Left hindlimb (tissue), 1 donor: ENCODE measurements at regions not wholly inside any gene's neighbourhood (a gene's known extent, or its start where the extent isn't known, plus 50 kb on each side); places are given as distances from the start of the nearest gene placed in this dataset.
"Not testable (repeated sequence)": the region's sequence is repeated elsewhere in the genome, so short reads cannot be mapped to it uniquely, and the experiment has no call there.

Experiments used
- DNase-seq: peaks from one replicate; pipeline ENCODE4 v3.0.0-alpha.2; 2018

DNA sequence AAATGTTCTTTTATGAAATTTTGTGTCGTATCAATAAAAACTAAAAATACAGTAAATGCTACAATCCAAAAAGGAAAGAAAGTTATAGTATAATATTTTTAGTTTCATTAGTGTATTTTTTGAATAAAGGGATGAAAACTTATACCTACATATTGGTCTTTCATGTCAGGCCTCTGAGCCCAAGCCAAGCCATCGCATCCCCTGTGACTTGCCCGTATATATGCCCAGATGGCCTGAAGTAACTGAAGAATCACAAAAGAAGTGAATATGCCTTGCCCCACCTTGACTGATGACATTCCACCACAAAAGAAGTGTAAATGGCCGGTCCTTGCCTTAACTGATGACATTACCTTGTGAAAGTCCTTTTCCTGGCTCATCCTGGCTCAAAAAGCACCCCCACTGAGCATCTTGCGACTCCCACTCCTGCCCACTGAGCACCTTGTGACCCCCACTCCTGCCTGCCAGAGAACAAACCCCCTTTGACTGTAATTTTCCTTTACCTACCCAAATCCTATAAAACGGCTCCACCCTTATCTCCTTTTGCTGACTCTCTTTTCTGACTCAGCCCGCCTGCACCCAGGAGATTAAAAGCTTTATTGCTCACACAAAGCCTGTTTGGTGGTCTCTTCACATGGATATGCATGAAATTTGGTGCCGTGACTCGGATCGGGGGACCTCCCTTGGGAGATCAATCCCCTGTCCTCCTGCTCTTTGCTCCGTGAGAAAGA, 108.2 kb upstream of the PELI1 start:
- DNase-seq = not testable (repeated sequence)

DNA sequence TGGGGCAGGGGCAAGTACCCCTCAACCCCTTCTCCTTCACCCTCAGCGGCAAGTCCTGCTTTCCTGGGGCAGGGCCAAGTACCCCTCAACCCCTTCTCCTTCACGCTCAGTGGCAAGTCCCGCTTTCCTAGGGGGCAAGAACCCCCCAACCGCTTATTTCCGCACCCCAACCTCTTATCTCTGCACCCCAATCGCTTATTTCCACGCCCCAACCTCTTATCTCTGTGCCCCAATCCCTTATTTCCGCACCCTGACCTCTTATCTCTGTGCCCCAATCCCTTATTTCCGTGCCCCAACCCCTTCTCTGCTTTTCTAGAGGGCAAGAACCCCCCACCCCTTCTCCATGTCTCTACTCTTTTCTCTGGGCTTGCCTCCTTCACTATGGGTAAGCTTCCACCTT, 109.2 kb upstream of the PELI1 start:
- DNase-seq = not testable (repeated sequence)

DNA sequence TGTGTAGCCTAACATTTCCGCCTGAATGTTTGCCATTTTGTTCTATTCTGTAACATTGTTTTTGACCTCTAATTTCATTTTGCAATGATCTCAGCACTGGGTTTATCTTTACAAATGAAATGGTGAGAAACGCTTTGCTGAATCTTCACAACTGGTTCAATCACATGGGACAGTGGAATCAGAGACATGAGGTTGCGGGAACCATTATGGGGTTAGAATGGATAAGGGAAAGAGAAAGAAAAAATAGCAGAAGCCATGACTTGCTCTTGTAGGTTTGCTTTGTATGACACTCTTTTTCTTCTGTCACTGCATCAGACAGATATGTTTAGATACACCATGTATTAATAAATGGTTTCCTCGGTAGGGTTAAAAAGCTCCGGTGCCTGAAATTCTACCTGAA, 114.3 kb upstream of the PELI1 start:
- DNase-seq = no peak

DNA sequence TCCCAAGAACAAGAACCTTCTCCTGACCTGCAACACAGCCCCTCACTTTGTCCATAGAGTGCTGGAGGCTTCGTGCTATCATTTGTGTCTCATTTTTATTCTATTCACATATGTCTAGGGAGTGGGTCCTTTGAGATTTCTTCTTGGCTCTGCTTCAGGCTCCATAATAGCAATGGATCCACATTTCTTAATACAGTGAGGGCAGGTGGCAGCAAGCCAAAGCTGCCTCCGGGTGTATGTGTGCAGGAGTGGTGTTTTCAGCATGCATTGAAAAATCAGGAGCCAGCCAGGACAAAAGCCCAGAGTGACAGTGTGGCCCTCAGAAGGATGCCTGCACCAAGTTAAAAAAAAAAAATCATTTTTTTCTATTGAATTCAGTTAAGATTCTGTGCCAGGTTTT, 115.1 kb upstream of the PELI1 start:
- DNase-seq = no peak

DNA sequence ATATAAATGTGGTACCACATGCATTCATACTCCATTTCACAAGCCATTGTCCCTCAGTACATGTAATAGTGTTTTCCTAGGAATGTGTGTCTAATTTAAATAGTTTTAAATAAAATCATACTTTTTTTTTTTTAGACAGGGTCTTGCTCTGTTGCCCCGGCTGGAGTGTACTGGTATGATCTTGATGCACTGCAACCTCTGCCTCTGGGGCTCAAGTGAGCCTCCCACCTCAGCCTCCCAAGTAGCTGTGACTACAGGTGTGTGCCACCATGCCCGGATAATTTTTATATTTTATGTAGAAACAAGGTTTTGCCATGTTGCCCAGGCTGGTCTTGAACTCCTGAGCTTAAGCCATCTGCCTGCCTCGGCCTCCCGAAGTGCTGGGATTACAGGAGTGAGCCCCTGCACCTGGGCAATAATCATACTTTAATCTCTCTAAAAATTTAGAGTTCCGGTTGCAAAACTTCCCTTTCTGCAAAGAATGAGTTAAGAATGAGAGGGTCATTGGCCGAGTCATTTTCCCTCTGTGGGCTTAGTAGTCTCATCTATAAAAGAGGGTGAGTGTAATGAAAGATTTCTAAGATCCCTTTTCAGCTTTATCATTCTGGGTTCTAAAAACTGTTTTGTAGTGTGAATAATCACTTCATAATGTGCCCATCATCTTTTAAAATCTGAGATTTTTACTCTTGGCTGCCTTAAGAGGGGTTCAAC, 116.0 kb upstream of the PELI1 start:
- DNase-seq = no peak

DNA sequence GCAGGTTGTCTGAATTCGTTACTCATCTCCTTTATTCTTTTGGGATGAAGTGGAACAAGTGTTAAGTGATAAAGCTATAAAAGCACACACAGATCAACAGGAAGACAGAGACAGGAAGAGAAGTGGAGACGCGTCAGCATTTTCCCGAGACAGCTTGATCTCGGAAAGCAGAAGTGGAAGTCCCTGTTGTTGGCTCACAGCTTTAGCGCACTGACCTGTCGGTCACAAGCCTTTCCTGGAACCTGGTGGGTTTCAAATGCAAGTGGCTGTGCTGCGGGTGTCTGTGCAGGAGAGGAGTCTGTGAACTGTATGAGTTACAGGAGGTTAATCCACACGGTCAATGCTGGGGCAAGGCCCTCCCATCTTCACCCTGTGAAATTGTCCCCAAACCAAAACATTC, 116.6 kb upstream of the PELI1 start:
- peak; percentile 57 for DNase-seq

DNA sequence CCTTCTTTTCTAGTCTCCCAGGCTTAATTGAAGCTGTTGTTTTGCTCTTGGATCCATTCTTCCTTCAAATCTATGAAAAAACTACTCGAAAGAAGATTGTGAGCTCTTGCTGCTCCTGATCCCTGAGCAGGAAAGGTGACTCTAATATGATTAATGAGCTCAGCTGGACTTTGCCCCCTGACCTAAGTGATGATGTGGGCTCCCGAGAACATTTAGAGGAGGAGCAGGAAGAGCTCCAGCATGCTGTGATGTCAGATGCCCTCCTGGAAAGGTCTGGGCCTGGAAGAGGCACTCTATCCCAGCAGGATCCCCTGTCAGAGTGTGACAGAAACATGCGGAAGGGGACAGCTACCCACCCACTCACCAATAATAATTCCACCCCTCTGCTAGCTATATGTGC, 117.9 kb upstream of the PELI1 start:
- DNase-seq = no peak

DNA sequence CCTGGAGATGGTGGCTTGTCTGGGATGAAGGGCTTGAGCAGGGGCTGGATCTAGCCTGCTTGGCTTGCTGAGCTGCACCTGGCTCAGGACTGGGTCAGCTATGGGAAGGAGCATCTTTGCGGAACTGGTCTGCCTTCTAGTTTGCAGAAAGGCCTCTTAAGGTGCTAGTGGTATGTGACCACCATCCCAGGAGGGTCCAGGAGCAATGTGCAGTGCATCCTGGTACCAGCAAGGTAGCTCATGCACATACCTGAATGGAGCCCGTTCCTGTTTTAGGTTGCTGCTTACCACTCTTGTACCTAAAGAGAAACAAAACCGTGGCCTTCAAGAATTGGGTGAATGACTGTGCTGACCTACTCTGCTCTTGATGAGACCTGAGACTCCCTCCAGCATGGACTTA, 118.6 kb upstream of the PELI1 start:
- DNase-seq = no peak

DNA sequence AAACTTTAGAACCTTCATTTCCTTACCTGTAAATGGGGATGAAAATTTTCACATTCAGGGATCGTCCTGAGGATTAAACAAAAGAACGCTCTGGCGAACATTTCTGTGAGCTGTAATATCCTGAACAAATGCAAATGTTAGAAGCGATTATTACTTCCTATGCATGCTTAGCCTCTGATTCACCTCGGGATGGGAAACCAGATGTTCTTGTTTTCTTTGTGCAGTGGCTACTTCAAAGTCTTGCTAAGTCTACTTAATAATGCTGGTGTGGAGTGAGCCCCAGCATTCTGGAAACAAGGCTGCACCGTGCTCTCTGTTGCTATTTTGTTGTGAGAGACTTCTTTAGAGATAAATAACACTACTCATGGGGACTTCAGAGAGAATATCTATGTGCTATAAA, 119.1 kb upstream of the PELI1 start:
- no peak for DNase-seq

DNA sequence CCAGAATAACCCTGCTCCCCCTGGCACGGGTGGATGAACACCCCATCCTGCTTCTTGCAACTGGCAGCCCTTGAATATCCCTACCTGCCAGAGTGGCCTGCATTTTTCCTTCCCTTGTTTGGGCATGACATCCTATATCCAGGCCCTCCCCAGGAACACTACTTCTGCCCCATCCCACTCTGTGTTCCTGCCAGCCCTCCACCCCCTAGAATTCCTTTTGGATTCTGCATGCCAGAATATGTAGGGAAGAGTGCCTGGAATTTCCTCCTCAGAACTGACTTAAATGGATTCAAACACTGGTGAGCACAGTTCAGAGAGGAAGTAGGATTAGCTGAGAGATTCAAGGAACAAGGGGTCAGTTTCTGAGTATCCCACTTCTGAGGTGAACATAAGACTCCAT, 123.5 kb upstream of the PELI1 start:
- DNase-seq = peak; percentile 67

DNA sequence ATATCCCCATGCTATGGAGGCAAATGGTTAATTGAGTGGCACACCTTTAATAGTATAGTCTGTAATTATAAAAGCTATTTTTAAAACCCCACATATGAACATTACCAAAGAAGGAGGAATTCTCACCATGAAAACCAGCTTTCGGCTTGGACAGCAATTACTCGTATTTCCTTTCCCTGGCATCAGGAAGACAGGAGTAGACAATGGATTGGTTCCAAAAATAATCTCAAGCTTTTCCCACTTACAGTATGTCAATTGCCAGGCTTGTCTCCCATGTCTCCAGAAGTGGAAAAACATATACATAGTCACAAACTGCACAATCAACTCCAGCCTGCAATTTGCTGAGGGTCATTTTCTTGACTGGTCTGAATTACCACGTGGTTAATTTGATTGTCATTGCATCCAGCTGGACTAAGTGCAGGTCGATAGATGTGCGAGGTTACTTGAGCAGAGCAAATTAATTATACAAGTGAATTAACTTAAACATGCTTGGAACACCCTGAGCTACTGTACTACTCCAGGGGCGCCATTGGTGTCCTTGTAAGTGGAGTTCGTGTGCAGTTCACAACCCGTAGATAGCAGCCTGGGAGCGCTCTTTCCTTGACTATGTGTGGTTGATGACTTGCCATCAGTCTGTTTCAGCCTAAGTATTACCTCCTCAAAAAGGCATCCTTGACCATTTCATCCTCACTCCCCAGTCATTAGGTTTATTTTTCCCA, 124.3 kb upstream of the PELI1 start:
- DNase-seq = no peak

DNA sequence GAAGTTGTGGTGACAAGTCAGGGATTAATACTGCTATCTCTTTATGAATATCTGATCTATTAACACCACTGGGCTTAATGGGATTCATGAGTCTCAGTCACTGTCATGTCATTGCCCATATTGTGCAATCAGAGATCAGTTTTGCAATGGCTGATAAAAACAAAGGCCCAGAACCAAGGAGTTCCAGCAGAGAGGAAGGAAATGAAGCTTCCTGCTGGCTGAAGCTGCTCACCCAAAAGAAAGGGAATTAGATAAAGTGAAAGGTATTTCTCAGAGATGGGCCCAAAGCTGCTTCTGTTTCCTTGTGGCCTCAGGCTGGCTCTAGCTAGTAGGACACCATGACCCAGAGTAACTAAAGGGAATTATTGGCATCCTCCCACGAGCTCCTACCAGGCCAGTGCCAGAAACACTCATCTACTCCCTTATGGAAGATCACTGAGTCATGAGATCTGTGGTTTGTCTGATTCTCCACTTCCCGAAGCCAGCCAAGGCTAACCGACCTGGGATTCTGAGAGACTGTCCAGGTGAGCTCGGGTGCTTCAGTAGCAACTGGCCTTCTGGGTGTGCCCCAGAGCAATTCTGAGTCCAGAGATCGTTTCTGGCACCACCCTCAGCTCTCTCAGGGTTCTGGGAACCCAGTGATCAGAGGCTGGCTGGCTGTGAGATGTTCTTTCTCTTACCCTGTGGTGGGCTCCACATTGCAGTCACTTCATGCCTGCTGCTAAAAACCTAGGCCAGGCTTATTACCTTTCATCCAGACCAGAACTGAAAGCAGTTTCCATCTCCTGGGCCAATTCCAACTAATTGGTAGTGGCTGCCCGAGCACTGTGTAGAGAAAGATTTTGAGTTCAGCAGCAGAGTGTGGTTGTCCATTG, 129.5 kb upstream of the PELI1 start:
- DNase-seq = no peak

DNA sequence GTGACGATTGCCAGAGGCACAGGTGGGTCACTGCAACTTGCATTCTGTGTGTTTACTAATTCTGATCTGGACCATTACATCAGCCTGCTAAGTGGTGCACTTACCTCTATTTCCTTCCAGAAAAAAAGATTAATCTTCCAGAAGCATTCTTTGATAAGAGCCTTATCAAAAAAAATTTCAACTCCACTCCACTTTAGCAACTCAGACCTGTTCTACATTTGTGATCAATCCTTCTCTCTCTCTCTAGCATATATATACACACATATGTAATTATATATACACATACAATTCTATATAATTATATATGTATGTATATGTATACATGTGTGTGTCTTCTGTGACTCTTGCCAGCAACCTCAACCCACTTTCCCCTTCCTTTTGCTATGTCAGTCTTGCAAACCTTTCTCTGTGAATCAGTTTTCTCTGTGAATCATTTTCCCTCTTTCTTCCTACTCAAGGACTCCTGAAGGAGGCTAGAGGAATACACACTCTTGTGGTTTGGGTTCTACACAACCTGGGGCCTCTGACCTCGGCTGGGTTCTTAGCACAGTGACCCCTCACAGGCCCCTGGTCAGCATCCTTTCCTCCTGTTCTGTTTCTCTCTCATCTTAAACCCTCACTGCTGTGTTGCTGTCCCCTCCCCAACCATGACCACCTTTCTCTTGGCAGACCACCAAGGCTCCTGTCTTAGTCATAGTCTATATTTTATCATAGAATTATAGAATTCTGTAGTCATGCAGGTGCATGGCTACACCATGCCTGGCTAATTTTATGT, 130.4 kb upstream of the PELI1 start:
- no peak for DNase-seq

DNA sequence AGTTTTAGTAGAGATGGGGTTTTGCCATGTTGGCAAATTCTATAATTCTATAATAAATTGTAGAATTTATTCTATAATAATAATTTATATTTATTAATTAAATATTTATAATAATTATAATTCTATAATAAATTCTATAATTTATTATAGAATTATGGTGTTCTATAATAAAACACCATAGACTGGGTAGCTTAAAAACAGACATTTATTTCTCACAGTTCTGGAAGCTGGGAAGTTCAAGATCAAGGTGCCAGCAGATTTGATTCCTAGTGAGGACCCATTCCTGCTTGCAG, 130.9 kb upstream of the PELI1 start:
- DNase-seq = no peak

DNA sequence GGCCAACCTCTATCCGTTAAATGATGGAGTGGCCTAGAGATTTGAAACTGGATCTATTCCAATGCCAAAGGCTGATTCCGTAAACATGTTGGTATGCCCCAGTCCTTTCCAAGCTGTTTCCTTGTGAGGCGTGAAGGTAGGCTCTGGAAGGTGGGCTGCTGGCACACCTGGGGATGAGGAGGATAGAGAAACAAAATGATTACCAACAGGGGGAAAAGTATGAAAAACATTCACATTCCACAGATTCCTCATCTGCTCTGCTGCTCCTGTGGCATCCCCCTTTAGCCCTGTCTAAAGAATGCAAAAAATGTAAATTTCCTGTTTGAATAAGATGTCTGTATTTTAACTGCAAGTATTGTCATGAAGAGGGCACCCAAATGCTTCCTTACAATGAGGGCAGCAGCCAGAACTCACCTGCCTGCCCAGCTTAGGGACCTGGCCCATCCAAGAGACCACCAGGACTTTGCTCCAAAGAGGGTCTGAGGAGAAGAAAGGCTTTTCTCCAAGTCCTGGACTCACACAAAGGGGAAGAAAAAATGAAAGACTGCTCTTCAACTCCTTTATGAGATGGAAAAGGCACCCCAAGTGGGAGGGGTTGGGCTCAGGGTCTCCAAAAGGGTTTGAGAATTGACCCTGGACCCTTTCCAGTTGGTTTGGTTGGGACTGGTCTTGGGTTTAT, 132.3 kb upstream of the PELI1 start:
- DNase-seq = no peak

DNA sequence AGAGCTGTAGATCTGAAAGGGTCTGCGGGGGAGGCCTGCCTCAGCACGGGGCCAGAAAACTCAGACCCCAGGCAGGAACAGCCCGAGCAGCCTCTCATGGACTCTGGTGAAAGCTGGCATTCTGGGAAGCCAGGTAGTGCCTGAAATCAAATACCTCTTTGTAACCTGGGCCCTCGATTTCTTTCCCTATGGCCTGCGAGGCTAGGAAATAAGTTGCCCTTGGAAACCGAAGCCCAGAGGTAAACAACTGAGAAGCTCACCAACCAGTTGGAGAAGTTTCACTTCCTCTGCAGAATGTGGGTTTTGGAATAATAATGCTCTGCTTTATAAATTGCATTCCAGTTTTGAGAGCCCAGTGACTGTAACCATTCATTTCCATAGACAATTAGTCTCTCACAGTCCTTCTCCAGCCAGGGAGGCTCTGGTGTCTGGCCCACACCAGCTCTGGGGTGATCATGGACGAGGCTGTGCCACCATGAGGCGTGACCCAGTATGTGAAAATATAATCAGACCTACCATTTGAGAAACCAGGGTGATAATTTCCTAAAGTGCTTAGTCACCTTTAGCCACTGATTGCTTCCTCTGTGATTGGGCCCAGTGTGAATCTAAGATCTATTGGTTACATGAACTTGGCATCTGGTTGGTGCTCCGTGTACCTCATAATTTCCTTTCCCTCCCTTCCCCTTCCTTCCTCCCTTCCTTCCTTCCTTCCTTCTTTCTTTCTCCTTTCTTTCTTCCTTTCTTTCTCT, 133.1 kb upstream of the PELI1 start:
- DNase-seq = no peak

DNA sequence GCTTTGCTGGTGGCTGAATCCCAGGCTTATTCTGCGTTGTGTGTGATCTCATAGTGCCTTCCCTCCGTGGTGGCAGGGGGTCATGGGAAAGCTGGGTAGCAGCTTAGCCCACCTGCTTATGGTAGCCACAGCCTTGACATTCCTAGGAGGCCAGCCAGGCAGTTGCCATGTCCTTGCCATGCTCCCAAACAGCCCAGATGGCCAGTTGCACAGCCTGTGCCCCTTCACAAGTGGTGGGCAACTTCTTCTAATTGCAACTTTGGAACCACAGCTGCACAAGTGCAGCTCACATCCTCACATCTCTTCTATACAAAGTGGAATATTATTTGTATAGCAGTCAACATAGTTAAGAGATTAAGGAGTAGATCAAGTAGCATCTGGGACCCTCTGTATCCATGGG, 136.6 kb upstream of the PELI1 start:
- DNase-seq = not testable (repeated sequence)

DNA sequence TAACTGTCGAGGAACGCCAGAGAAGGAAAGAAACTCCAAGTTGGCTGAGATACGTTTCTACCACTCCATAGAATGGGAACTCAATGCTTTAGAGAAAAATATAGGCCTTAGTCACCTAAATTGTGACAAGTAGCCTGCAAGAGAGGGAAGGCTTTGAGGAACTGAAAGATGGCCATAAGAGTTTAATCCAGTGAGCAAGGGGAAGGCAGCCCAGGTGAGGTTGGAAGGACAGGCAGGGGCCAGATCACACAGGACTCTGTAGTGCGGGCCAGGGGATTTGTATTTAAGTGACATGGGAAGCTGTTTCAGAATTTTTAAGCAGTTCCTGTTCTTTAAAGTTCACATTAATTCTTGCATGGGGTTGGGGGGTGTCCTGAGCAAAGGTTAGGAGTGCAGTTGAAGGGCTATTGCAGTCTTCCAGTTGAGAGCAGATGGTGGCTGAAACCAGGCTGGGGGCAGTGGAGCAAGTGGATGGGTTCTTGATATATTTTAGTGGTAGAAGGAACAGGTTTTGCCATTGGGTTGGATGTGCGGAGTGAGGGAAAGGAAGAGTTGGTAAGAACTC, 138.9 kb upstream of the PELI1 start:
- no peak for DNase-seq

DNA sequence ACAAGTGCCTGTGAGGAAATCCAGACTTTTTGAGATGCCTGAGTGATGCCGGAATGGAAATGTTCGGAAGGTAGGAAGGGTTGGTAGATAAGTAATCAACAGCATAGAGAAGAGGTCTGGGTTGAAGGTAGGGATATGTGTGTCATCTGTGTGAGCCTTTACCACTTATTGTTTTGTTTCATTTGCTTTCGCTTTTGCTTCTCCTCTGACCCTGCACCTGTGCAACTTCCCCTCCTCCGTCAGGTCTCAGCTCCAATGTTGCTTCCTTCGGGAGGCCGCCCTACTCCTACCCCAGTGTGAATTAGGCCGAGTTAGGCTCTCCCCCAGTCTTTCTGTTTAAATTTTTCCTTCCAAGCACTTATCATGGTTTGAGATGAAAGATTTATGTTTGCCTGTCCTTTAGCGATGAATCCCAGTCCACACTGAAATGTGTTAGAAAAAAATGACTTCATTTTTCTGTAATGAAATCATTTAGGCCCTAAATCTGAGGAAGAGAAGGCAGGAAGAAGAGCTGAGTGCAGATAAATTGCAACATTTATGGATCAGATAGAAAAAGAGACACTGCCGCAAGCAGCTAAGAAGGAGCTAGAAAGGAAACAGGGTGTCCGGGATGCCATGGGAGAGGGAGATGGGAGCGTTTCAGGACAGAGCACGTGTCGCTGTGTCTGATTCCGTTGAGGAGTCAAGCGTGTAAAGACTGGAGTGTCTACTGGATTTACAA, 139.6 kb upstream of the PELI1 start:
- DNase-seq = no peak

DNA sequence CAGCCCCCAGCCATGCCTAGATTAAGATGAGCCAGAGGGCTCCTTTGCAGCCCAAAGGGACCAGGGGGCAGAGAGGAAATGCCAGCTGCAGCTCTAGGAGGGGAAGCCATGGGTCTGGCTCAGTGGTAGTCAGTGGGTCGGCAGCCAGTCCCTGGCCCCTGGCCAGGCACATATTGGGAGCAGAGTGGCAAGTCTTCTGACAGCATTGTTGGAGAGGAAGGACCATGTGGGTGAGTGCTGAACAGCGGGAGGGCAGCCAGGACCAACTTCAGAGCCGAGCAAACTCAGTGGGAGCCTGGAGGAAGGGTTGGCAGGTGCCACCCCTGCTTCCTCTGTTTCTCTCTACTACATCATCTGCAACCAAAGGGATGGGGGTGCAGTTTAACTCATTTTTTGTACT, 140.5 kb upstream of the PELI1 start:
- DNase-seq = no peak
